ENCODE measurements at regions not wholly inside any gene's neighbourhood (a gene's known extent, or its start where the extent isn't known, plus 50 kb on each side); places are given as distances from the start of the nearest gene placed in this dataset.

GRCh38 chr5:42230839-42231238 lies 192.4 kb upstream of the GHR start:
- Histone ChIP-seq H3K4me1 (ENCODE audit: insufficient read depth, low read length, poor library complexity, severe bottlenecking) (no peaks in the 10 kb centered on the region), H3K79me2 (ENCODE audit: insufficient read depth, low read length) (no peaks in the 10 kb centered on the region), H3K4me3 (ENCODE audit: low read length, poor library complexity, severe bottlenecking) (no peak overlapping the region), H4K20me1 (ENCODE audit: insufficient read depth, low read length, poor library complexity, severe bottlenecking) (no peaks in the 10 kb centered on the region), H2AFZ (ENCODE audit: low read length) (no peak overlapping the region), H3K36me3 (ENCODE audit: insufficient read depth, low read length) (no peaks in the 10 kb centered on the region), H3K9me3 (ENCODE audit: insufficient read depth, low read depth, low read length) (no peaks in the 10 kb centered on the region), H3K4me2 (ENCODE audit: low read depth, low read length, poor library complexity, severe bottlenecking) (no peak overlapping the region), H3K27me3 (ENCODE audit: insufficient read depth, low read length, poor library complexity, severe bottlenecking) (no peaks in the 10 kb centered on the region), H3K9me2 (replicated peaks; ENCODE audit: low read depth, low read length) (no peaks in the 10 kb centered on the region), H3K9ac (ENCODE audit: low read depth, low read length, poor library complexity, severe bottlenecking) (no peak overlapping the region), H3F3A (ENCODE audit: low read depth) (no peaks in the 10 kb centered on the region)
- TF ChIP-seq EZH2phosphoT487 (IDR thresholded peaks at IDR 0.05; ENCODE audit: borderline replicate concordance) (no peak), CTCF (conservative IDR thresholded peaks at IDR 0.05; ENCODE audit: low read length) (no peak)

DNA sequence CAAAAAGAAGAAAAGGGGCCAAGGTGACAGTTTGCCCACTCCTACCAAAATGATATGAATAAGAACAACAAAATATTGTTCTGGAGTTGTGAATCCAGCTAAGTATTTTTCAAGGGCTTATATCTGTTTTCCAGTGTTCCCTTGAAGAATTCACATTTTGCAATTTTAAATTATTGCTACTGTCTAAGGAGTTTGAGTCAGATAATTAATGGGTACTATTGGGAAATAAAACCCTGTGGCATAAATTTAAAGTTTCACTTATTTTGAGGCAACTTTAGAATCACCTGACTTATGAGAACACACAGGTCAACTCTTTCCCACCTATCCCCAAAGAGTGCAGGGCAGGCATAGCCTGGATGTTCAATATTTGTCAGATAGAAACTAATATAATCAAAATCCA lies 188.0 kb upstream of the GHR start:
- no peak overlapping the region for H3K9ac ChIP-seq (ENCODE audit: low read depth, low read length, poor library complexity, severe bottlenecking)

GRCh38 chr5:42235837-42236236 lies 187.4 kb upstream of the GHR start:
- no peaks in the 10 kb centered on the region for H3K9me3 ChIP-seq (ENCODE audit: insufficient read depth, low read depth, low read length)
- H3K4me1 ChIP-seq (ENCODE audit: insufficient read depth, low read length, poor library complexity, severe bottlenecking): no peaks in the 10 kb centered on the region
- H3K9ac ChIP-seq (ENCODE audit: low read depth, low read length, poor library complexity, severe bottlenecking): no peak overlapping the region
- no peak overlapping the region for H2AFZ ChIP-seq (ENCODE audit: low read length)
- H3K79me2 ChIP-seq (ENCODE audit: insufficient read depth, low read length): no peaks in the 10 kb centered on the region
- H4K20me1 ChIP-seq (ENCODE audit: insufficient read depth, low read length, poor library complexity, severe bottlenecking): no peaks in the 10 kb centered on the region
- H3K27me3 ChIP-seq (ENCODE audit: insufficient read depth, low read length, poor library complexity, severe bottlenecking): no peaks in the 10 kb centered on the region
- no peaks in the 10 kb centered on the region for H3K36me3 ChIP-seq (ENCODE audit: insufficient read depth, low read length)
- H3K9me2 ChIP-seq (replicated peaks; ENCODE audit: low read depth, low read length): no peaks in the 10 kb centered on the region
- H3F3A ChIP-seq (ENCODE audit: low read depth): no peaks in the 10 kb centered on the region
- no peak overlapping the region for H3K4me3 ChIP-seq (ENCODE audit: low read length, poor library complexity, severe bottlenecking)
- TF ChIP-seq CTCF (conservative IDR thresholded peaks at IDR 0.05; ENCODE audit: low read length) (no peak), EZH2phosphoT487 (IDR thresholded peaks at IDR 0.05; ENCODE audit: borderline replicate concordance) (no peak)
- no peak overlapping the region for H3K4me2 ChIP-seq (ENCODE audit: low read depth, low read length, poor library complexity, severe bottlenecking)

More for the DNA sequence above, 188.0 kb upstream of the GHR start:
- Histone ChIP-seq H3K4me3 (ENCODE audit: low read length, poor library complexity, severe bottlenecking) (no peak overlapping the region), H3F3A (ENCODE audit: low read depth) (no peaks in the 10 kb centered on the region), H3K4me1 (ENCODE audit: insufficient read depth, low read length, poor library complexity, severe bottlenecking) (no peaks in the 10 kb centered on the region), H4K20me1 (ENCODE audit: insufficient read depth, low read length, poor library complexity, severe bottlenecking) (no peaks in the 10 kb centered on the region), H3K79me2 (ENCODE audit: insufficient read depth, low read length) (no peaks in the 10 kb centered on the region), H3K27me3 (ENCODE audit: insufficient read depth, low read length, poor library complexity, severe bottlenecking) (no peaks in the 10 kb centered on the region), H2AFZ (ENCODE audit: low read length) (no peak overlapping the region), H3K9me3 (ENCODE audit: insufficient read depth, low read depth, low read length) (no peaks in the 10 kb centered on the region), H3K36me3 (ENCODE audit: insufficient read depth, low read length) (no peaks in the 10 kb centered on the region), H3K9me2 (replicated peaks; ENCODE audit: low read depth, low read length) (no peaks in the 10 kb centered on the region), H3K4me2 (ENCODE audit: low read depth, low read length, poor library complexity, severe bottlenecking) (no peak overlapping the region)
- TF ChIP-seq CTCF (conservative IDR thresholded peaks at IDR 0.05; ENCODE audit: low read length) (no peak), EZH2phosphoT487 (IDR thresholded peaks at IDR 0.05; ENCODE audit: borderline replicate concordance) (no peak)
